ENCODE measurements at regions not wholly inside any gene's neighbourhood (a gene's known extent, or its start where the extent isn't known, plus 50 kb on each side); places are given as distances from the start of the nearest gene placed in this dataset.

DNA sequence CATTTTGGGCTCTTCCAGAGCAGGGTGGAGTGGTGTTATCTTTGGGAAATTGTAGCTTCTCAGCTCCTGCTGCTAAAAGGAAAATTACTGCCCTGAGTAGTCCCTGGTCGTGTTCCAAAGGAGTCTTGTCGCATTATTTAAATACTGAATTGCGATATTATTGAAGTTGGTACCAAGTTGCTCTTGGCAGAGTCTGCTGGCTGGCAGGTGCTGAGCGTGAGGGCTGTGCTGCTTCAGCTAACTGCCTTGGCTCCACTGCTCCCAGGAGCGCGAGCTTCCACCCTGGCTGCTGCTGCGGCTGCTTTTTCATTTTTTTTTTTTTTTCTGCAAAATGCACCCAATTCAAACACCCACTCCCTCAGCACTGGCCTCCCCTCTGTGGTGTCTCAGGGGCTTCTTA, 289.8 kb downstream of the MAF start (continued):
- TF ChIP-seq, protein P1, sequence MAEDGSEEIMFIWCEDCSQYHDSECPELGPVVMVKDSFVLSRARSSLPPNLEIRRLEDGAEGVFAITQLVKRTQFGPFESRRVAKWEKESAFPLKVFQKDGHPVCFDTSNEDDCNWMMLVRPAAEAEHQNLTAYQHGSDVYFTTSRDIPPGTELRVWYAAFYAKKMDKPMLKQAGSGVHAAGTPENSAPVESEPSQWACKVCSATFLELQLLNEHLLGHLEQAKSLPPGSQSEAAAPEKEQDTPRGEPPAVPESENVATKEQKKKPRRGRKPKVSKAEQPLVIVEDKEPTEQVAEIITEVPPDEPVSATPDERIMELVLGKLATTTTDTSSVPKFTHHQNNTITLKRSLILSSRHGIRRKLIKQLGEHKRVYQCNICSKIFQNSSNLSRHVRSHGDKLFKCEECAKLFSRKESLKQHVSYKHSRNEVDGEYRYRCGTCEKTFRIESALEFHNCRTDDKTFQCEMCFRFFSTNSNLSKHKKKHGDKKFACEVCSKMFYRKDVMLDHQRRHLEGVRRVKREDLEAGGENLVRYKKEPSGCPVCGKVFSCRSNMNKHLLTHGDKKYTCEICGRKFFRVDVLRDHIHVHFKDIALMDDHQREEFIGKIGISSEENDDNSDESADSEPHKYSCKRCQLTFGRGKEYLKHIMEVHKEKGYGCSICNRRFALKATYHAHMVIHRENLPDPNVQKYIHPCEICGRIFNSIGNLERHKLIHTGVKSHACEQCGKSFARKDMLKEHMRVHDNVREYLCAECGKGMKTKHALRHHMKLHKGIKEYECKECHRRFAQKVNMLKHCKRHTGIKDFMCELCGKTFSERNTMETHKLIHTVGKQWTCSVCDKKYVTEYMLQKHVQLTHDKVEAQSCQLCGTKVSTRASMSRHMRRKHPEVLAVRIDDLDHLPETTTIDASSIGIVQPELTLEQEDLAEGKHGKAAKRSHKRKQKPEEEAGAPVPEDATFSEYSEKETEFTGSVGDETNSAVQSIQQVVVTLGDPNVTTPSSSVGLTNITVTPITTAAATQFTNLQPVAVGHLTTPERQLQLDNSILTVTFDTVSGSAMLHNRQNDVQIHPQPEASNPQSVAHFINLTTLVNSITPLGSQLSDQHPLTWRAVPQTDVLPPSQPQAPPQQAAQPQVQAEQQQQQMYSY (CRISPR knock-in tag; IDR thresholded peaks at IDR 0.05), result no peak
- TF ChIP-seq, protein P2, sequence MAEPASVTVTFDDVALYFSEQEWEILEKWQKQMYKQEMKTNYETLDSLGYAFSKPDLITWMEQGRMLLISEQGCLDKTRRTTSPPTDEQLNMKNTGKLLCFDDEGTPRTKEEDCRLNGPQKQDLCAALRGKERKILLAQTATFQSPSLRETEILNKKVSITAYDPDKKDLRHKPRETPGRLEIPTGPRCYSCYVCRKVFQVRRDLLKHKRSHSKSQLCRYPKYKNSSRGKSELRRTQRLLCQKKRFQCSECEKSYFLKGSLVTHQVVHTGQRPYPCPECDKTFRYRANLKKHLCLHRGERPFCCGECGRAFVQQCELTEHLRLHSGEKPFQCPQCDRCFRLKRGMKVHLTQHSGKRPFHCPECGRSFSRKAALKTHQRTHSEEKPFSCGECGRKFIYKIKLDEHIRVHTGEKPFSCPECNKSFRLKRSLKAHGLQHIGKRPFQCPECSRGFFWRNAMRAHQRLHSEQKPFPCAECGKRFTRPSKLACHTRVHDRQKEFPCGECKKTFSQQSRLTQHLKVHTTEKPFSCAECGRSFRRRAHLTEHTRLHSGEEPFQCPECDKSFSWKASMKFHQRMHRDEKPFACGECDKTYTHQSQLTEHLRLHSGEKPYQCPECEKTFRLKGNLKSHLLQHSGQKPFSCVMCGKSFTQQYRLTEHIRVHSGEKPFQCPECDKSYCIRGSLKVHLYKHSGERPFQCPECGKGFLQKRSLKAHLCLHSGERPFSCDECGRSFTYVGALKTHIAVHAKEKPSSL (CRISPR knock-in tag; conservative IDR thresholded peaks at IDR 0.05), result no peak
- TF ChIP-seq, protein P3, sequence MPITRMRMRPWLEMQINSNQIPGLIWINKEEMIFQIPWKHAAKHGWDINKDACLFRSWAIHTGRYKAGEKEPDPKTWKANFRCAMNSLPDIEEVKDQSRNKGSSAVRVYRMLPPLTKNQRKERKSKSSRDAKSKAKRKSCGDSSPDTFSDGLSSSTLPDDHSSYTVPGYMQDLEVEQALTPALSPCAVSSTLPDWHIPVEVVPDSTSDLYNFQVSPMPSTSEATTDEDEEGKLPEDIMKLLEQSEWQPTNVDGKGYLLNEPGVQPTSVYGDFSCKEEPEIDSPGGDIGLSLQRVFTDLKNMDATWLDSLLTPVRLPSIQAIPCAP (CRISPR knock-in tag; IDR thresholded peaks at IDR 0.05), result no peak
- TF ChIP-seq, protein P4, sequence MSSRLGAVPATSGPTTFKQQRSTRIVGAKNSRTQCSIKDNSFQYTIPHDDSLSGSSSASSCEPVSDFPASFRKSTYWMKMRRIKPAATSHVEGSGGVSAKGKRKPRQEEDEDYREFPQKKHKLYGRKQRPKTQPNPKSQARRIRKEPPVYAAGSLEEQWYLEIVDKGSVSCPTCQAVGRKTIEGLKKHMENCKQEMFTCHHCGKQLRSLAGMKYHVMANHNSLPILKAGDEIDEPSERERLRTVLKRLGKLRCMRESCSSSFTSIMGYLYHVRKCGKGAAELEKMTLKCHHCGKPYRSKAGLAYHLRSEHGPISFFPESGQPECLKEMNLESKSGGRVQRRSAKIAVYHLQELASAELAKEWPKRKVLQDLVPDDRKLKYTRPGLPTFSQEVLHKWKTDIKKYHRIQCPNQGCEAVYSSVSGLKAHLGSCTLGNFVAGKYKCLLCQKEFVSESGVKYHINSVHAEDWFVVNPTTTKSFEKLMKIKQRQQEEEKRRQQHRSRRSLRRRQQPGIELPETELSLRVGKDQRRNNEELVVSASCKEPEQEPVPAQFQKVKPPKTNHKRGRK (CRISPR knock-in tag; IDR thresholded peaks at IDR 0.05; ENCODE audit: borderline replicate concordance), result no peak
- no peak for TF ChIP-seq FOXP1 (CRISPR knock-in tag; IDR thresholded peaks at IDR 0.05; ENCODE audit: borderline replicate concordance)
- no peak for TF ChIP-seq GRHL2 (CRISPR knock-in tag; IDR thresholded peaks at IDR 0.05; ENCODE audit: insufficient replicate concordance, severe bottlenecking)
- no peak for TF ChIP-seq ZNF263 (CRISPR knock-in tag; IDR thresholded peaks at IDR 0.05; ENCODE audit: low read depth)
- TF ChIP-seq OVOL2 (CRISPR knock-in tag; IDR thresholded peaks at IDR 0.05; ENCODE audit: borderline replicate concordance), result no peak
- TF ChIP-seq TEAD4 (CRISPR knock-in tag; IDR thresholded peaks at IDR 0.05), result no peak
- TF ChIP-seq ZNF138 (CRISPR knock-in tag; conservative IDR thresholded peaks at IDR 0.05), result no peak
- no peak for TF ChIP-seq TP53 (CRISPR knock-in tag; IDR thresholded peaks at IDR 0.05)
- TF ChIP-seq ZNF219 (CRISPR knock-in tag; IDR thresholded peaks at IDR 0.05; ENCODE audit: borderline replicate concordance), result no peak

DNA sequence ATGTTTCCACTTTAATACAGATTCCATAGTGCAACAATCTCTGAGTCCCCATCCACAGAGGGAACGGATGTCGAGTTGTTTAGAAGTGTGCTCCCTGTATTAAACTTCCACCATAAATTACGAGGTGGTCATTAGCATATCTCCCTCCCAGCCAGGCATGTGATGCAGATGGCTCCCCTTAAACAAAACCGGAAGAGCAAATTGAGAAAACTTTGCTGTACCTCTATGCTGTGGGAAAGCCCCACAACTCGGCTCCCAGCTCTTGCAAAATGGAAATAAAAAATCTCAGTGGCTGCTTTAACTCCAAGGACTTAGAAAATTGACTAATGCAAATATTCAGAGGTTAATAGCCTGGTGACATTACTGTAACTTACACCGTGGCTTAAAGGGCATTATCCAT, 290.9 kb downstream of the MAF start:
- CTCF ChIA-PET, result interaction anchor here (2.3 kb wide), 1 partner anchor 24 kb away, joined by 11 read pairs; no protein-coding TSS in a partner anchor
- Mint-ChIP-seq H3K27me3 (ENCODE audit: low read depth) (peaks cover 3% of the 10 kb centered on the region; the same call in 1 of the 2 replicates), H3K36me3 (no peaks in the 10 kb centered on the region), H3K4me1 (peaks cover 44% of the 10 kb centered on the region), H3K27ac (no peak overlapping the region), H3K9me3 (no peaks in the 10 kb centered on the region), H3K4me3 (no peak overlapping the region)
- ATAC-seq, result no peak
- no peak for DNase-seq (ENCODE audit: low spot score)
- POLR2A ChIA-PET, result no interaction called here
- TF ChIP-seq ZNF416 (CRISPR knock-in tag; IDR thresholded peaks at IDR 0.05), result no peak
- TF ChIP-seq, protein P5, sequence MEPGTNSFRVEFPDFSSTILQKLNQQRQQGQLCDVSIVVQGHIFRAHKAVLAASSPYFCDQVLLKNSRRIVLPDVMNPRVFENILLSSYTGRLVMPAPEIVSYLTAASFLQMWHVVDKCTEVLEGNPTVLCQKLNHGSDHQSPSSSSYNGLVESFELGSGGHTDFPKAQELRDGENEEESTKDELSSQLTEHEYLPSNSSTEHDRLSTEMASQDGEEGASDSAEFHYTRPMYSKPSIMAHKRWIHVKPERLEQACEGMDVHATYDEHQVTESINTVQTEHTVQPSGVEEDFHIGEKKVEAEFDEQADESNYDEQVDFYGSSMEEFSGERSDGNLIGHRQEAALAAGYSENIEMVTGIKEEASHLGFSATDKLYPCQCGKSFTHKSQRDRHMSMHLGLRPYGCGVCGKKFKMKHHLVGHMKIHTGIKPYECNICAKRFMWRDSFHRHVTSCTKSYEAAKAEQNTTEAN (CRISPR knock-in tag; IDR thresholded peaks at IDR 0.05), result no peak
- TF ChIP-seq ZBTB21 (CRISPR knock-in tag; IDR thresholded peaks at IDR 0.05; ENCODE audit: borderline replicate concordance), result no peak
- TF ChIP-seq, protein P6, sequence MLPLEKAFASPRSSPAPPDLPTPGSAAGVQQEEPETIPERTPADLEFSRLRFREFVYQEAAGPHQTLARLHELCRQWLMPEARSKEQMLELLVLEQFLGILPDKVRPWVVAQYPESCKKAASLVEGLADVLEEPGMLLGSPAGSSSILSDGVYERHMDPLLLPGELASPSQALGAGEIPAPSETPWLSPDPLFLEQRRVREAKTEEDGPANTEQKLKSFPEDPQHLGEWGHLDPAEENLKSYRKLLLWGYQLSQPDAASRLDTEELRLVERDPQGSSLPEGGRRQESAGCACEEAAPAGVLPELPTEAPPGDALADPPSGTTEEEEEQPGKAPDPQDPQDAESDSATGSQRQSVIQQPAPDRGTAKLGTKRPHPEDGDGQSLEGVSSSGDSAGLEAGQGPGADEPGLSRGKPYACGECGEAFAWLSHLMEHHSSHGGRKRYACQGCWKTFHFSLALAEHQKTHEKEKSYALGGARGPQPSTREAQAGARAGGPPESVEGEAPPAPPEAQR (CRISPR knock-in tag; IDR thresholded peaks at IDR 0.05), result no peak
- TF ChIP-seq NFATC4 (CRISPR knock-in tag; IDR thresholded peaks at IDR 0.05), result no peak
- TF ChIP-seq, protein P7, sequence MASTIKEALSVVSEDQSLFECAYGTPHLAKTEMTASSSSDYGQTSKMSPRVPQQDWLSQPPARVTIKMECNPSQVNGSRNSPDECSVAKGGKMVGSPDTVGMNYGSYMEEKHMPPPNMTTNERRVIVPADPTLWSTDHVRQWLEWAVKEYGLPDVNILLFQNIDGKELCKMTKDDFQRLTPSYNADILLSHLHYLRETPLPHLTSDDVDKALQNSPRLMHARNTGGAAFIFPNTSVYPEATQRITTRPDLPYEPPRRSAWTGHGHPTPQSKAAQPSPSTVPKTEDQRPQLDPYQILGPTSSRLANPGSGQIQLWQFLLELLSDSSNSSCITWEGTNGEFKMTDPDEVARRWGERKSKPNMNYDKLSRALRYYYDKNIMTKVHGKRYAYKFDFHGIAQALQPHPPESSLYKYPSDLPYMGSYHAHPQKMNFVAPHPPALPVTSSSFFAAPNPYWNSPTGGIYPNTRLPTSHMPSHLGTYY (CRISPR knock-in tag; IDR thresholded peaks at IDR 0.05), result no peak
- TF ChIP-seq, protein P8, sequence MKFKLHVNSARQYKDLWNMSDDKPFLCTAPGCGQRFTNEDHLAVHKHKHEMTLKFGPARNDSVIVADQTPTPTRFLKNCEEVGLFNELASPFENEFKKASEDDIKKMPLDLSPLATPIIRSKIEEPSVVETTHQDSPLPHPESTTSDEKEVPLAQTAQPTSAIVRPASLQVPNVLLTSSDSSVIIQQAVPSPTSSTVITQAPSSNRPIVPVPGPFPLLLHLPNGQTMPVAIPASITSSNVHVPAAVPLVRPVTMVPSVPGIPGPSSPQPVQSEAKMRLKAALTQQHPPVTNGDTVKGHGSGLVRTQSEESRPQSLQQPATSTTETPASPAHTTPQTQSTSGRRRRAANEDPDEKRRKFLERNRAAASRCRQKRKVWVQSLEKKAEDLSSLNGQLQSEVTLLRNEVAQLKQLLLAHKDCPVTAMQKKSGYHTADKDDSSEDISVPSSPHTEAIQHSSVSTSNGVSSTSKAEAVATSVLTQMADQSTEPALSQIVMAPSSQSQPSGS (CRISPR knock-in tag; IDR thresholded peaks at IDR 0.05; ENCODE audit: borderline replicate concordance, low read depth), result no peak
- no peak for TF ChIP-seq ESRRA (CRISPR knock-in tag; IDR thresholded peaks at IDR 0.05; ENCODE audit: borderline replicate concordance)
